HL-60 (cell line): ENCODE measurements at regions not wholly inside any gene's neighbourhood (a gene's known extent, or its start where the extent isn't known, plus 50 kb on each side); places are given as distances from the start of the nearest gene placed in this dataset.

ENCODE experiments used
- POLR2AphosphoS5 ChIP-seq: IDR thresholded peaks from 2 replicates; pipeline ENCODE4 v1.6.1; 2012; ENCODE audit warnings: low read depth
- SPI1 ChIP-seq: IDR thresholded peaks from 2 replicates; pipeline ENCODE4 v1.6.1; 2012; ENCODE audit warnings: low read depth, mild to moderate bottlenecking, borderline replicate concordance
- TF ChIP-seq, protein P1 (sequence below): IDR thresholded peaks from one replicate; pipeline ENCODE4 v1.5.1; 2011; ENCODE audit warnings: low read length, control low read depth, inconsistent platforms; ENCODE audit not compliant: insufficient read depth

DNA sequence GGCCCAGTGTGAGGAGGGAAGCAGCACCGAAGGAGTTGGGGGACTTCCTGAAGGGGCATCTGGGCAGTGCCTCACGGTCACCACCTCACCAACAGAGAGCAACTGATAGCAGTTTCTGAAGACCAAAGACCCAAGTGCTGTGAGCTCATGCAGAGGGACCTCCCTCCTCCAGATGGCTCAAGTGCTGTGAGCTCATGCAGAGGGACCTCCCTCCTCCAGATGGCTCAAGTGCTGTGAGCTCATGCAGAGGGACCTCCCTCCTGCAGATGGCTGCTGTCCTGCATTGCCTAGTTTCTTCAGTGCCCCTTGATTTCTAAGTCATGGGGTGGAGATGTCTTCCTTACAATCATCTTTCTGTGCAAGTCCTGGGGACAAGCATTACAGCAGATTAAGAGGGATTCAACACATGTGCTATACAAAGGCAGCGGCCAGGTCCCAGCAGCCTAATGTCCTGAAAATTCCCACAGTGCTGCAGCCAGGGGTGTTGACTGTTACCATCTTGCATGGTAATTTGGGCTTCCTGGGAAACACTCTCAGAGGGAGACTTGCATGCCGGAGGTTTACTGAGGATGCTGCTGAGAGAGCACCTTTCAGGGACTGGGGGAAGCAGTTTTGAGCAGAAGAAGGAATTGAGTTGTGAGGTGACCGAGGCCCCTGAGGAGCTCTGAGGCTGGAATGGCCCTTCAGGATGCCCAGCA lies 409.3 kb downstream of the GALR1 start:
- TF ChIP-seq POLR2AphosphoS5 (no peak), SPI1 (no peak)
- TF ChIP-seq, protein P1, sequence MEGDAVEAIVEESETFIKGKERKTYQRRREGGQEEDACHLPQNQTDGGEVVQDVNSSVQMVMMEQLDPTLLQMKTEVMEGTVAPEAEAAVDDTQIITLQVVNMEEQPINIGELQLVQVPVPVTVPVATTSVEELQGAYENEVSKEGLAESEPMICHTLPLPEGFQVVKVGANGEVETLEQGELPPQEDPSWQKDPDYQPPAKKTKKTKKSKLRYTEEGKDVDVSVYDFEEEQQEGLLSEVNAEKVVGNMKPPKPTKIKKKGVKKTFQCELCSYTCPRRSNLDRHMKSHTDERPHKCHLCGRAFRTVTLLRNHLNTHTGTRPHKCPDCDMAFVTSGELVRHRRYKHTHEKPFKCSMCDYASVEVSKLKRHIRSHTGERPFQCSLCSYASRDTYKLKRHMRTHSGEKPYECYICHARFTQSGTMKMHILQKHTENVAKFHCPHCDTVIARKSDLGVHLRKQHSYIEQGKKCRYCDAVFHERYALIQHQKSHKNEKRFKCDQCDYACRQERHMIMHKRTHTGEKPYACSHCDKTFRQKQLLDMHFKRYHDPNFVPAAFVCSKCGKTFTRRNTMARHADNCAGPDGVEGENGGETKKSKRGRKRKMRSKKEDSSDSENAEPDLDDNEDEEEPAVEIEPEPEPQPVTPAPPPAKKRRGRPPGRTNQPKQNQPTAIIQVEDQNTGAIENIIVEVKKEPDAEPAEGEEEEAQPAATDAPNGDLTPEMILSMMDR, result no peak
